Endothelial cell of hepatic sinusoid (primary cell): ENCODE measurements at regions not wholly inside any gene's neighbourhood (a gene's known extent, or its start where the extent isn't known, plus 50 kb on each side); places are given as distances from the start of the nearest gene placed in this dataset.
"Not testable (repeated sequence)": the region's sequence is repeated elsewhere in the genome, so short reads cannot be mapped to it uniquely, and the experiment has no call there.

ENCODE experiments used
- in situ Hi-C: cut with HindIII; loops from 2 replicates; pipeline ENCODE4 v1.10.0; 2017; ENCODE audit warnings: low sequenced_read_pairs

GRCh38 chr20:60167812-60168211, 209.6 kb downstream of the CDH26 start:
- in situ Hi-C loops = no loop called here

GRCh38 chr20:60168963-60169362, 210.7 kb downstream of the CDH26 start:
- in situ Hi-C loops = no loop called here

- in situ Hi-C loops = no loop called here
Measured at GRCh38 chr20:60170116-60170515, 211.9 kb downstream of the CDH26 start.

GRCh38 chr20:60171313-60171712, 213.1 kb downstream of the CDH26 start:
- in situ Hi-C loops = no loop called here

- in situ Hi-C loops = no loop called here
Measured at GRCh38 chr20:60171738-60172137, 213.5 kb downstream of the CDH26 start.

- in situ Hi-C loops = no loop called here
Measured at GRCh38 chr20:60172346-60172984, 214.2 kb downstream of the CDH26 start.

GRCh38 chr20:60177080-60177479, 218.9 kb downstream of the CDH26 start:
- in situ Hi-C loops = no loop called here

GRCh38 chr20:60180986-60181385, 222.8 kb downstream of the CDH26 start:
- in situ Hi-C loops = no loop called here

GRCh38 chr20:60186412-60186811, 228.2 kb downstream of the CDH26 start:
- in situ Hi-C loops = no loop called here

GRCh38 chr20:60187683-60188082, 229.5 kb downstream of the CDH26 start:
- in situ Hi-C loops = no loop called here

GRCh38 chr20:60191014-60191413, 232.8 kb downstream of the CDH26 start:
- in situ Hi-C loops = no loop called here

- in situ Hi-C loops = no loop called here
Measured at GRCh38 chr20:60192326-60192725, 234.1 kb downstream of the CDH26 start.

GRCh38 chr20:60199132-60199531, 240.9 kb downstream of the CDH26 start:
- in situ Hi-C loops = not testable (repeated sequence)

- in situ Hi-C loops = no loop called here
Measured at GRCh38 chr20:60199866-60200265, 241.6 kb downstream of the CDH26 start.

GRCh38 chr20:60200305-60200918, 242.2 kb downstream of the CDH26 start:
- in situ Hi-C loops = no loop called here

- in situ Hi-C loops = no loop called here
Measured at GRCh38 chr20:60201198-60201835, 243.1 kb downstream of the CDH26 start.

- in situ Hi-C loops = no loop called here
Measured at GRCh38 chr20:60202046-60202445, 243.8 kb downstream of the CDH26 start.

GRCh38 chr20:60203451-60203850, 245.2 kb downstream of the CDH26 start:
- in situ Hi-C loops = no loop called here

GRCh38 chr20:60204601-60205000, 246.4 kb downstream of the CDH26 start:
- in situ Hi-C loops = no loop called here

GRCh38 chr20:60206259-60206658, 248.0 kb downstream of the CDH26 start:
- in situ Hi-C loops = no loop called here

- in situ Hi-C loops = no loop called here
Measured at GRCh38 chr20:60209048-60209447, 250.8 kb downstream of the CDH26 start.
